Stomach (tissue), 8 donors: ENCODE measurements at regions not wholly inside any gene's neighbourhood (a gene's known extent, or its start where the extent isn't known, plus 50 kb on each side); places are given as distances from the start of the nearest gene placed in this dataset.

Experiments used
- DNase-seq, 2 donors: peaks; one replicate each; pipeline versions ENCODE4 v3.0.0 to v3.0.0-alpha.2; 2013 to 2019
- H3K27ac ChIP-seq, 5 donors: fragments of 200-600 bp in 4 of 5; sonication (generic) in 4 of 5; one replicate each; pipeline ENCODE4 v1.5.1; 2013 to 2019; ENCODE audit warnings: mild to moderate bottlenecking in 1 of 5, moderate library complexity in 1 of 5
- H3K27me3 ChIP-seq, 3 donors: fragments of 200-600 bp; sonication (generic); one replicate each; pipeline ENCODE4 v1.5.1; 2017 to 2019; ENCODE audit warnings: mixed run types in 1 of 3
- H3K36me3 ChIP-seq, 4 donors: fragments of 200-600 bp; sonication (generic); 1 replicate in 3 of 4; 2 replicates in 1 of 4; pipeline ENCODE4 v1.5.1; 2016 to 2019
- H3K4me1 ChIP-seq, 4 donors: fragments of 200-600 bp; sonication (generic); one replicate each; pipeline ENCODE4 v1.5.1; 2016 to 2019
- H3K4me3 ChIP-seq, 4 donors: fragments of 200-600 bp; sonication (generic) in 3 of 4; one replicate each; pipeline ENCODE4 v1.5.1; 2016 to 2019; ENCODE audit warnings: mild to moderate bottlenecking in 1 of 4
- H3K9me3 ChIP-seq, 4 donors: fragments of 200-600 bp; sonication (generic); one replicate each; pipeline ENCODE4 v1.5.1; 2016 to 2019
- EP300 ChIP-seq: sonication (generic); formaldehyde crosslinking; IDR thresholded peaks from one replicate; pipeline ENCODE4 v1.6.1; 2017; ENCODE audit warnings: antibody characterized with exemption
- POLR2A ChIP-seq, 4 donors: fragments of 450-650 bp; IDR thresholded peaks; one replicate each; pipeline ENCODE4 v1.6.1; 2016; ENCODE audit warnings: antibody characterized with exemption in 4 of 4, control low read depth in 2 of 4, mild to moderate bottlenecking in 1 of 4, moderate library complexity in 1 of 4
- POLR2AphosphoS5 ChIP-seq, 3 donors: sonication (generic); formaldehyde crosslinking; IDR thresholded peaks; one replicate each; pipeline ENCODE4 v1.6.1; 2016; ENCODE audit warnings: antibody characterized with exemption in 3 of 3
- WGBS, 5 donors: extraction: QIAGEN DNeasy Blood & Tissue Kit in 3 of 5; methylation state at CpG; one replicate each; pipeline versions ENCODE4 v1.1.5 to v1.1.7; 2013 to 2018; 5-methylcytosine and 5-hydroxymethylcytosine counted together
- intact Hi-C: fragments of 100-400 bp; cut with DNase I; formaldehyde crosslinking; loops from one replicate; pipeline ENCODE4 v1.15.1; 2023; ENCODE audit warnings: low total_unique reads
- TF ChIP-seq, protein P1 (sequence below), 7 experiments: fragments of 450-650 bp in 4 of 7; fragments of 200-600 bp in 3 of 7; sonication (generic) in 3 of 7; IDR thresholded peaks; one replicate each; pipeline ENCODE4 v1.5.1; 2016 to 2019; ENCODE audit warnings: antibody characterized with exemption in 7 of 7, control low read depth in 2 of 7, mild to moderate bottlenecking in 1 of 7
- donor health status: healthy with polysubstance abuse.
- donor health status: Bipolar disorder and iron deficiency.
- donor health status: healthy.

DNA sequence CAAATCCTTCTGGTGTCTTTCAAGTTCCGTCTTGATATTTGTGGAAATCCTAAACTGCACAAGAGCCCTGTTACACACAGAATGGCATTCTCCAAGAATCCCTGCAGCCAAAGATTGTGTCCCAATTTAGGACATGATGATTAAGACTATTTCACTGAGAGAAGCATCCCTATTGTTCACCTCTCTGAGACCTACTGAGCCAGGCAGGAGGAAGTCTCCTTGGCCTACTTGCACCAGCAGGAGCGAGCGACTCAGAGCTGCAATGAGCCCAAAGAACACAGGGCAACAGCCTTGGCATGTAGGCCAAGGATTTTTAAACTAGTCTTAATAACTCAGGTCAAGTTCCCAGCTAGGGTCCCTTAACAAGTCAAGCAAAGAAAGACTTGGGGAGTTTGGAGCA, 79.4 kb upstream of the RUNX1 start:
- H3K27ac ChIP-seq, result no peak overlapping the region
- no peaks in the 10 kb centered on the region for H3K36me3 ChIP-seq
- H3K9me3 ChIP-seq, result peaks cover 0 to 7% (median 1%) of the 10 kb centered on the region in 4 donors
- no peak overlapping the region for H3K4me3 ChIP-seq
- H3K27me3 ChIP-seq, result no peaks in the 10 kb centered on the region
- no peaks in the 10 kb centered on the region for H3K4me1 ChIP-seq
- intact Hi-C loops, result no loop called here
- WGBS, 5 donors, result 92 to 97% (median 95%) methylated on average over 3 of the region's 3 CpGs
- no peak for DNase-seq
- TF ChIP-seq EP300 (no peak), POLR2A (IDR thresholded peaks at IDR 0.05) (no peak), POLR2AphosphoS5 (IDR thresholded peaks at IDR 0.05) (no peak)
- TF ChIP-seq, protein P1, sequence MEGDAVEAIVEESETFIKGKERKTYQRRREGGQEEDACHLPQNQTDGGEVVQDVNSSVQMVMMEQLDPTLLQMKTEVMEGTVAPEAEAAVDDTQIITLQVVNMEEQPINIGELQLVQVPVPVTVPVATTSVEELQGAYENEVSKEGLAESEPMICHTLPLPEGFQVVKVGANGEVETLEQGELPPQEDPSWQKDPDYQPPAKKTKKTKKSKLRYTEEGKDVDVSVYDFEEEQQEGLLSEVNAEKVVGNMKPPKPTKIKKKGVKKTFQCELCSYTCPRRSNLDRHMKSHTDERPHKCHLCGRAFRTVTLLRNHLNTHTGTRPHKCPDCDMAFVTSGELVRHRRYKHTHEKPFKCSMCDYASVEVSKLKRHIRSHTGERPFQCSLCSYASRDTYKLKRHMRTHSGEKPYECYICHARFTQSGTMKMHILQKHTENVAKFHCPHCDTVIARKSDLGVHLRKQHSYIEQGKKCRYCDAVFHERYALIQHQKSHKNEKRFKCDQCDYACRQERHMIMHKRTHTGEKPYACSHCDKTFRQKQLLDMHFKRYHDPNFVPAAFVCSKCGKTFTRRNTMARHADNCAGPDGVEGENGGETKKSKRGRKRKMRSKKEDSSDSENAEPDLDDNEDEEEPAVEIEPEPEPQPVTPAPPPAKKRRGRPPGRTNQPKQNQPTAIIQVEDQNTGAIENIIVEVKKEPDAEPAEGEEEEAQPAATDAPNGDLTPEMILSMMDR (IDR thresholded peaks at IDR 0.05), result no peak

GRCh38 chr21:35127851-35128250, 78.7 kb upstream of the RUNX1 start:
- no peak for TF ChIP-seq EP300
- no peak for TF ChIP-seq POLR2AphosphoS5 (IDR thresholded peaks at IDR 0.05)
- TF ChIP-seq, protein P1 (IDR thresholded peaks at IDR 0.05), result no peak
- H3K27me3 ChIP-seq, result no peaks in the 10 kb centered on the region
- no peaks in the 10 kb centered on the region for H3K36me3 ChIP-seq
- no peak overlapping the region for H3K27ac ChIP-seq
- WGBS, 5 donors, result 77 to 88% (median 86%) methylated on average over 2 of the region's 2 CpGs
- no peak overlapping the region for H3K4me3 ChIP-seq
- no peak for DNase-seq
- intact Hi-C loops, result no loop called here
- H3K4me1 ChIP-seq, result no peaks in the 10 kb centered on the region
- H3K9me3 ChIP-seq, result peaks cover 0 to 7% (median 1%) of the 10 kb centered on the region in 4 donors

DNA sequence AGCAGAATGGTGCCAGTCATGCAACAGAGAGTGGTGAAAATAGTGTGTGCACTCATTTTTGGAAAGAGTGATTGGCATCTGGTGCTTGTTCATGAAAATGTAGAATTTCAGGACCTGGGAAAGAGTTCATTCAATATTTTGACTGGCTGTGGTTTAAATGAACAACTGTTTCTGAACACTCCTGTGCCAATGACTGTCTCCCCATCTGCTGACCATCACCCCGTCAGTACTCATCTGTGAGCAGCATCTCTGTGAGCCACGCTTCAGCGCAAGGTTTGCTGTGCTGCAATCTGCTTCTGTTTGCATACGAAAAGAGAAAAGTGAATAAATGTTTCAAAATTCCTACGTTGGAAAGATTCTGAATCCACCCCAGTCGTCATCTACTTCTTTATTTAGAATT, 77.9 kb upstream of the RUNX1 start:
- 76 to 92% (median 85%) methylated on average over 6 of the region's 6 CpGs for whole genome bisulfite sequencing, 5 donors
- H3K9me3 ChIP-seq, result peaks cover 0 to 7% (median 1%) of the 10 kb centered on the region in 4 donors
- no peak overlapping the region for H3K4me3 ChIP-seq
- no peaks in the 10 kb centered on the region for H3K36me3 ChIP-seq
- H3K27me3 ChIP-seq, result no peaks in the 10 kb centered on the region
- no peak overlapping the region for H3K27ac ChIP-seq
- no peak for TF ChIP-seq EP300
- TF ChIP-seq POLR2AphosphoS5 (IDR thresholded peaks at IDR 0.05), result no peak
- no peak for TF ChIP-seq POLR2A (IDR thresholded peaks at IDR 0.05)
- TF ChIP-seq, protein P1 (IDR thresholded peaks at IDR 0.05), result no peak
- no peak for DNase-seq
- no peaks in the 10 kb centered on the region for H3K4me1 ChIP-seq
- intact Hi-C loops, result no loop called here

GRCh38 chr21:35120631-35121180, 71.6 kb upstream of the RUNX1 start:
- H3K4me3 ChIP-seq, result no peak overlapping the region
- H3K4me1 ChIP-seq, result no peaks in the 10 kb centered on the region
- no peak for DNase-seq
- WGBS, 5 donors, result 64 to 97% (median 79%) methylated on average over 3 to 4 of the region's 4 CpGs
- peaks cover 0 to 2% (median 0%) of the 10 kb centered on the region in 4 donors for H3K9me3 ChIP-seq
- TF ChIP-seq EP300, result no peak
- TF ChIP-seq, protein P1 (IDR thresholded peaks at IDR 0.05), result no peak
- H3K27ac ChIP-seq, result no peak overlapping the region
- intact Hi-C loops, result no loop called here
- no peaks in the 10 kb centered on the region for H3K27me3 ChIP-seq
- H3K36me3 ChIP-seq, result no peaks in the 10 kb centered on the region
